Prostate gland (tissue), 2 donors: ENCODE measurements at regions not wholly inside any gene's neighbourhood (a gene's known extent, or its start where the extent isn't known, plus 50 kb on each side); places are given as distances from the start of the nearest gene placed in this dataset.
"Not testable (repeated sequence)": the region's sequence is repeated elsewhere in the genome, so short reads cannot be mapped to it uniquely, and the experiment has no call there.

ENCODE experiments used
- DNase-seq: peaks from one replicate; pipeline ENCODE4 v3.0.0-alpha.2; 2019; ENCODE audit warnings: low spot score
- H3K27ac ChIP-seq, 2 donors: fragments of 200-600 bp; sonication (generic); 2 replicates each; pipeline ENCODE4 v1.5.1; 2017 to 2019
- H3K27me3 ChIP-seq: fragments of 200-600 bp; sonication (generic); replicated peaks from 2 replicates; pipeline ENCODE4 v1.5.1; 2019; ENCODE audit not compliant: insufficient read depth
- H3K36me3 ChIP-seq, 2 donors: fragments of 200-600 bp; sonication (generic); 1 replicate in 1 of 2; 2 replicates in 1 of 2; pipeline versions ENCODE4 v1.5.1 to v1.8.1; 2017 to 2019
- H3K4me1 ChIP-seq: fragments of 200-600 bp; sonication (generic); replicated peaks from 2 replicates; pipeline ENCODE4 v1.5.1; 2019
- H3K4me3 ChIP-seq, 2 donors: fragments of 200-600 bp; sonication (generic); 2 replicates each; pipeline ENCODE4 v1.5.1; 2017 to 2019
- H3K9me3 ChIP-seq: fragments of 200-600 bp; sonication (generic); 2 replicates; pipeline ENCODE4 v1.5.1; 2017
- POLR2A ChIP-seq: fragments of 450-650 bp; IDR thresholded peaks from one replicate; pipeline ENCODE4 v1.6.1; 2016; ENCODE audit warnings: antibody characterized with exemption, mild to moderate bottlenecking
- POLR2AphosphoS5 ChIP-seq: sonication (generic); formaldehyde crosslinking; IDR thresholded peaks from one replicate; pipeline ENCODE4 v1.6.1; 2017; ENCODE audit warnings: antibody characterized with exemption
- WGBS: methylation state at CpG from one replicate; pipeline ENCODE4 v1.1.5; 2018; 5-methylcytosine and 5-hydroxymethylcytosine counted together
- intact Hi-C: fragments of 100-400 bp; cut with DNase I; formaldehyde crosslinking; loops from one replicate; pipeline ENCODE4 v1.14.2; 2022
- TF ChIP-seq, protein P1 (sequence below), 4 experiments: fragments of 200-600 bp in 2 of 4; fragments of 450-650 bp in 2 of 4; sonication (generic) in 2 of 4; IDR thresholded peaks; 1 replicate in 3 of 4; 2 replicates in 1 of 4; pipeline ENCODE4 v1.5.1; 2016 to 2019; ENCODE audit warnings: antibody characterized with exemption in 4 of 4, mild to moderate bottlenecking in 2 of 4, moderate library complexity in 2 of 4

DNA sequence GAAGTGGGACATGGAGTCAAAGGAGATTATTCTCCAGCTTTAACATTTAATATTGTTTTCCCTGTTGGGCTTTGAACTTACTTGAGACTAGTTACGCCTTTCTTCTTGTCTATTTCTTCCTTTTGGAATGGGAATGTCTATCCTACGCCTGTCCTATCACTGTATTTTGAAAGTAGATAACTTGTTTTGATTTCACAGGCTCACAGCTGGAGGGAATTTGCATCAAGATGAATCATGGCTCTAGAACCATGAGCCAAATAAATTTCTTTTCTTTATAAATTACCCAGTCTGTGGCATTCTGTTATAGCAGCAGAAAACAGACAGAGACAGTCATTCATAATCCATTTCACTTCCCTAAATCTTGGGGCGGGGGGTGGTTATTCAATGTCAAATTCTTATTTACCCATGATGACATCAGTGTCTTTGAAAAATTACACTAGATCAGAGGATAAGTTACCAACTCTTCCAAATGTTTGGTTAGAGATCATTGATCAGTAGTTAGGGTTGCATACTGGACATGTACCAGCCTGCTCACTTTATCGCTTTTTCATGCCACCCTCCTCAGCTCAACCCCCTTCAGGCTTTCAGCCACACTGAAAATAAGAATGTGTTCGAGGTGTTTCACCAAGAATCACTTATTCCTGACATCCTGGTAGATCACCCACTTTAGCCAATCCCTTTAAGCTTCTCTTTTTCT is 419.6 kb upstream of the PIK3R1 start:
- DNase-seq = no peak
- intact Hi-C loops = loop anchor here (5.0 kb wide), 1 partner anchor 456 kb away; no protein-coding TSS in a partner anchor
- H3K4me1 ChIP-seq = no peaks in the 10 kb centered on the region
- H3K9me3 ChIP-seq = no peaks in the 10 kb centered on the region
- no peak overlapping the region for H3K4me3 ChIP-seq
- H3K36me3 ChIP-seq = no peaks in the 10 kb centered on the region
- WGBS = 82% methylated on average over 5 of the region's 5 CpGs
- H3K27me3 ChIP-seq = no peaks in the 10 kb centered on the region
- no peak overlapping the region for H3K27ac ChIP-seq
- TF ChIP-seq POLR2AphosphoS5 (no peak), POLR2A (no peak)
- TF ChIP-seq, protein P1, sequence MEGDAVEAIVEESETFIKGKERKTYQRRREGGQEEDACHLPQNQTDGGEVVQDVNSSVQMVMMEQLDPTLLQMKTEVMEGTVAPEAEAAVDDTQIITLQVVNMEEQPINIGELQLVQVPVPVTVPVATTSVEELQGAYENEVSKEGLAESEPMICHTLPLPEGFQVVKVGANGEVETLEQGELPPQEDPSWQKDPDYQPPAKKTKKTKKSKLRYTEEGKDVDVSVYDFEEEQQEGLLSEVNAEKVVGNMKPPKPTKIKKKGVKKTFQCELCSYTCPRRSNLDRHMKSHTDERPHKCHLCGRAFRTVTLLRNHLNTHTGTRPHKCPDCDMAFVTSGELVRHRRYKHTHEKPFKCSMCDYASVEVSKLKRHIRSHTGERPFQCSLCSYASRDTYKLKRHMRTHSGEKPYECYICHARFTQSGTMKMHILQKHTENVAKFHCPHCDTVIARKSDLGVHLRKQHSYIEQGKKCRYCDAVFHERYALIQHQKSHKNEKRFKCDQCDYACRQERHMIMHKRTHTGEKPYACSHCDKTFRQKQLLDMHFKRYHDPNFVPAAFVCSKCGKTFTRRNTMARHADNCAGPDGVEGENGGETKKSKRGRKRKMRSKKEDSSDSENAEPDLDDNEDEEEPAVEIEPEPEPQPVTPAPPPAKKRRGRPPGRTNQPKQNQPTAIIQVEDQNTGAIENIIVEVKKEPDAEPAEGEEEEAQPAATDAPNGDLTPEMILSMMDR (IDR thresholded peaks at IDR 0.05) = no peak

DNA sequence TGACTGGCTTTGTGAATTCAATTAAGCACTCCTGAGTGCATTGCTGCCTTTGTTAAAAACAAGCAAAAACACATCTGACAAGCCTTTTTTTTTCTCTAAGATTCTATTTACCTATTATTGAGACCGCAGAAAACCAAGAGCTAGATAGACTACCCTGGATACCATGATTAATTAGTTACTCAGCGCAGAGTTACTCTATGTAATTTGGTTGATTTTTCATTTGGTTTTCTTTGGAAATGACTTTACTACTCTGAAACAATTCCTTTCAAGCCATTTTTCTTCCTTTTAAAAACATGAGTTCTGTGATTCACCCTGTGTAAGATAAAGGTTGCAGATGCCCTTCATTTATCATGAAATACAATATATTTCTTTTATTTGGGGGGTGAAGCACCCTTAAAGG is 421.6 kb upstream of the PIK3R1 start:
- DNase-seq = no peak
- no peak for TF ChIP-seq POLR2A
- TF ChIP-seq POLR2AphosphoS5 = no peak
- WGBS = 83% methylated on average over 2 of the region's 2 CpGs
- no peaks in the 10 kb centered on the region for H3K27me3 ChIP-seq
- no peak overlapping the region for H3K27ac ChIP-seq
- intact Hi-C loops = no loop called here
- no peak overlapping the region for H3K4me3 ChIP-seq
- H3K4me1 ChIP-seq = no peaks in the 10 kb centered on the region
- H3K9me3 ChIP-seq = no peaks in the 10 kb centered on the region
- H3K36me3 ChIP-seq = no peaks in the 10 kb centered on the region

DNA sequence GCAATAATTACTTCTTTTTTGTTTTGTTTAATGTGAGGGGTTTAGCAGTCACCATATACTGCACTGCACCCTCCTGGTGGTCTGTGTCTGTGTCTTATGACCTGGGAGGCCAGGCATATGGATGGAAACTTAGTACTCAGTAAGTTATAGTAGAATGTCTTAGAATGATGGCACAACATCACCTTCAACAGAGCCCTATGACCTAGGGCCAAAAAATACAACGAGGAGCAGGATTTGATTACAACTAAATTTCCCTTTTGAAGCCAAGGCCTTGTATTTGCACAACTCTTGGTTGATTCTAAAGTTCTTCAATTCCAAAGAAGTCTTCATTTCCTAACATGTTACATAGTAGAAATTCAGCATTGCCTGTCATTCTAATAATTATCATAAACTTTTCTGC is 422.1 kb upstream of the PIK3R1 start:
- Histone ChIP-seq H3K27me3 (no peaks in the 10 kb centered on the region), H3K36me3 (no peaks in the 10 kb centered on the region), H3K4me1 (no peaks in the 10 kb centered on the region), H3K9me3 (no peaks in the 10 kb centered on the region), H3K4me3 (no peak overlapping the region), H3K27ac (no peak overlapping the region)
- 35% methylated on average over 1 of the region's 1 CpG for WGBS
- TF ChIP-seq POLR2A (no peak), POLR2AphosphoS5 (no peak)
- TF ChIP-seq, protein P1 (IDR thresholded peaks at IDR 0.05) = no peak
- intact Hi-C loops = no loop called here
- no peak for DNase-seq

DNA sequence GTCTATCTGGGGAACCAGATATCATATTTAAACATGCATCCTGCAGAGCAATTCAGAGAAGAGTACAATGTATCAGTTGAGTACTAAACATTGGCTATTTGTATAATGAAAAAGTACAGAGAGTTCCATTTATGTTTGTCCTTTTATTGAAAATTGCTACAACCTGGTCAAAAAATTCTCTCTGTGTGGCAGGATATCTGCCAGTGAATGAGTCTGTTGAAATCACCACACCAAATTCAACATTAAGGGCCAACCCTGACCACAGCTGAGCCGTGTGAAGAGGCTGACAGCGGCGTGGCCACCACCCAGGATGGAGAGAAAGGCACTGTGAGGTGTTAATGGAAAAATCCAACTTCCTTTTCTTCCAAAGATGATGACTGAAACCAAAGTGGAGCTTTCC is 422.7 kb upstream of the PIK3R1 start:
- Histone ChIP-seq H3K4me1 (no peaks in the 10 kb centered on the region), H3K36me3 (no peaks in the 10 kb centered on the region), H3K27me3 (no peaks in the 10 kb centered on the region), H3K27ac (no peak overlapping the region), H3K4me3 (no peak overlapping the region), H3K9me3 (no peaks in the 10 kb centered on the region)
- no peak for DNase-seq
- no peak for TF ChIP-seq POLR2AphosphoS5
- WGBS = 79% methylated on average over 3 of the region's 3 CpGs
- intact Hi-C loops = no loop called here

DNA sequence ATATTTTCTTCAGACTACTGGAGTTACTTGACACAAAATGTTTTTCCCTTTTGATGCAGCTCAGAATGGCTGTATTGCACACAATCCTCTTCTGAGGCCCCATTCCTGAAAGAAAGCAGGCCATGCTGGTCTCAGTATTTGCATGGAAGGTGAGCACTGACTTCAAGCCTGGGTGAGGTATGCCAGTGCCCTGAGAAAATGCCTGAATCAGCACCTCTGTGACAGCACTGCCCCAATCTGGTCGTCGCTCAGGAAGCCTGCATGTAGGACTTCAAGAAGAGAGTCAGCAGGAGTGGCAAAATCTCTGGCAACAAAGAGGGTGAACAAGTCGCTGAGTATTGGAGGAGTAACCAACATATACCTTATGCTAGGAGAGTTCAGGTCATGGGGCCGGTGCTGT is 425.2 kb upstream of the PIK3R1 start:
- no peaks in the 10 kb centered on the region for H3K9me3 ChIP-seq
- H3K4me3 ChIP-seq = no peak overlapping the region
- 100% methylated on average over 4 of the region's 4 CpGs for WGBS
- no peaks in the 10 kb centered on the region for H3K27me3 ChIP-seq
- H3K36me3 ChIP-seq = no peaks in the 10 kb centered on the region
- H3K27ac ChIP-seq = no peak overlapping the region
- TF ChIP-seq POLR2A = no peak
- TF ChIP-seq, protein P1 (IDR thresholded peaks at IDR 0.05) = no peak
- TF ChIP-seq POLR2AphosphoS5 = no peak
- no peaks in the 10 kb centered on the region for H3K4me1 ChIP-seq
- DNase-seq = no peak
- intact Hi-C loops = no loop called here

DNA sequence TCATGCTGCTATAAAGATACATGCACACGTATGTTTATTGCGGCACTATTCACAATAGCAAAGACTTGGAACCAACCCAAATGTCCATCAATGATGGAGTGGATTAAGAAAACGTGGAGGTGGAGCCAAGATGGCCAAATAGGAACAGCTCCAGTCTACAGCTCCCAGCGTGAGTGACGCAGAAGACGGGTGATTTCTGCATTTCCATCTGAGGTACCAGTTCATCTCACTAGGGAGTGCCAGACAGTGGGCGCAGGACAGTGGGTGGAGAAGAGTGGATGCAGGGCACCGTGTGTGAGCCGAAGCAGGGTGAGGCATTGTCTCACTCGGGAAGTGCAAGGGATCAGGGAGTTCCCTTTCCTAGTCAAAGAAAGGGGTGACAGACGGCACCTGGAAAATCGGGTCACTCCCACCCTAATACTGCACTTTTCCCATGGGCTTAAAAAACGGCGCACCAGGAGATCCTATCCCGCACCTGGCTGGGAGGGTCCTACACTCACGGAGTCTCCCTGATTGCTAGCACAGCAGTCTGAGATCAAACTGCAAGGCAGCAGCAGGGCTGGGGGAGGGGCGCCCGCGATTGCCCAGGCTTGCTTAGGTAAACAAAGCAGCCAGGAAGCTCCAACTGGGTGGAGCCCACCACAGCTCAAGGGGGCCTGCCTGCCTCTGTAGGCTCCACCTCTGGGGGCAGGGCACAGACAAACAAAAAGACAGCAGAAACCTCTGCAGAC is 435.5 kb upstream of the PIK3R1 start:
- WGBS = 83% methylated on average over 19 of the region's 19 CpGs
- H3K4me1 ChIP-seq, H3K4me3 ChIP-seq, H3K36me3 ChIP-seq, H3K27ac ChIP-seq, H3K9me3 ChIP-seq, intact Hi-C loops, H3K27me3 ChIP-seq, DNase-seq: not testable (repeated sequence)
